ENCODE measurements at regions not wholly inside any gene's neighbourhood (a gene's known extent, or its start where the extent isn't known, plus 50 kb on each side); places are given as distances from the start of the nearest gene placed in this dataset.

- DNase-seq (ENCODE audit: extremely low read depth in 1 of 11, low read depth in 9 of 11, low spot score in 4 of 11), result no peak
Observed at GRCh38 chr7:98520356-98520951, 96.6 kb upstream of the NPTX2 start.

GRCh38 chr7:98518159-98518947 lies 98.7 kb upstream of the NPTX2 start:
- no peak for DNase-seq (ENCODE audit: extremely low read depth in 1 of 11, low read depth in 9 of 11, low spot score in 4 of 11)

- DNase-seq (ENCODE audit: extremely low read depth in 1 of 11, low read depth in 9 of 11, low spot score in 4 of 11), result no peak
Observed at GRCh38 chr7:98515201-98515600, 101.9 kb upstream of the NPTX2 start.

GRCh38 chr7:98514211-98515031 lies 102.7 kb upstream of the NPTX2 start:
- DNase-seq (ENCODE audit: extremely low read depth in 1 of 11, low read depth in 9 of 11, low spot score in 4 of 11), result no peak

- no peak for DNase-seq (ENCODE audit: extremely low read depth in 1 of 11, low read depth in 9 of 11, low spot score in 4 of 11)
Observed at GRCh38 chr7:98511175-98511574, 105.9 kb upstream of the NPTX2 start.

GRCh38 chr7:98509836-98510235 lies 107.2 kb upstream of the NPTX2 start:
- no peak for DNase-seq (ENCODE audit: extremely low read depth in 1 of 11, low read depth in 9 of 11, low spot score in 4 of 11)

- no peak for DNase-seq (ENCODE audit: extremely low read depth in 1 of 11, low read depth in 9 of 11, low spot score in 4 of 11)
Observed at GRCh38 chr7:98506471-98506870, 105.6 kb upstream of the BAIAP2L1 start.

- peak in 6 of 11 donors; percentile 3 to 17 (median 10) for DNase-seq (ENCODE audit: extremely low read depth in 1 of 11, low read depth in 9 of 11, low spot score in 4 of 11)
Observed at GRCh38 chr7:98500764-98501163, 99.9 kb upstream of the BAIAP2L1 start.

GRCh38 chr7:98496618-98497017 lies 95.7 kb upstream of the BAIAP2L1 start:
- no peak for DNase-seq (ENCODE audit: extremely low read depth in 1 of 11, low read depth in 9 of 11, low spot score in 4 of 11)

- DNase-seq (ENCODE audit: extremely low read depth in 1 of 11, low read depth in 9 of 11, low spot score in 4 of 11), result no peak
Observed at GRCh38 chr7:98495200-98495955, 94.5 kb upstream of the BAIAP2L1 start.

GRCh38 chr7:98493030-98493778 lies 92.3 kb upstream of the BAIAP2L1 start:
- no peak for DNase-seq (ENCODE audit: extremely low read depth in 1 of 11, low read depth in 9 of 11, low spot score in 4 of 11)

- DNase-seq (ENCODE audit: extremely low read depth in 1 of 11, low read depth in 9 of 11, low spot score in 4 of 11), result no peak
Observed at GRCh38 chr7:98488167-98488566, 87.3 kb upstream of the BAIAP2L1 start.

- no peak for DNase-seq (ENCODE audit: extremely low read depth in 1 of 11, low read depth in 9 of 11, low spot score in 4 of 11)
Observed at GRCh38 chr7:98483964-98484545, 83.2 kb upstream of the BAIAP2L1 start.

GRCh38 chr7:98483276-98483963 lies 82.5 kb upstream of the BAIAP2L1 start:
- DNase-seq (ENCODE audit: extremely low read depth in 1 of 11, low read depth in 9 of 11, low spot score in 4 of 11), result no peak

- DNase-seq (ENCODE audit: extremely low read depth in 1 of 11, low read depth in 9 of 11, low spot score in 4 of 11), result no peak
Observed at GRCh38 chr7:98479318-98479717, 78.4 kb upstream of the BAIAP2L1 start.

GRCh38 chr7:98475352-98475751 lies 74.5 kb upstream of the BAIAP2L1 start:
- no peak for DNase-seq (ENCODE audit: extremely low read depth in 1 of 11, low read depth in 9 of 11, low spot score in 4 of 11)

- no peak for DNase-seq (ENCODE audit: extremely low read depth in 1 of 11, low read depth in 9 of 11, low spot score in 4 of 11)
Observed at GRCh38 chr7:98474558-98474957, 73.7 kb upstream of the BAIAP2L1 start.

- DNase-seq (ENCODE audit: extremely low read depth in 1 of 11, low read depth in 9 of 11, low spot score in 4 of 11), result peak in 6 of 11 donors; percentile 26 to 63 (median 46)
Observed at GRCh38 chr7:98472521-98472954, 71.6 kb upstream of the BAIAP2L1 start.
